Mesendoderm (in vitro differentiated cells): ENCODE measurements at regions not wholly inside any gene's neighbourhood (a gene's known extent, or its start where the extent isn't known, plus 50 kb on each side); places are given as distances from the start of the nearest gene placed in this dataset.

Source experiments
- DNase-seq: peaks from one replicate; pipeline ENCODE4 v3.0.0; 2013
- H2AK5ac ChIP-seq: 2 replicates; pipeline ENCODE4 v1.6.1; 2013; ENCODE audit warnings: low read length, inconsistent platforms
- H2BK120ac ChIP-seq: 2 replicates; pipeline ENCODE4 v1.6.1; 2013; ENCODE audit warnings: low read depth, mild to moderate bottlenecking, low read length, moderate library complexity, mixed read lengths
- H2BK15ac ChIP-seq: replicated peaks from 2 replicates; pipeline ENCODE4 v1.6.1; 2013; ENCODE audit warnings: low read depth, mild to moderate bottlenecking, moderate library complexity
- H2BK5ac ChIP-seq: 2 replicates; pipeline ENCODE4 v1.6.1; 2013; ENCODE audit warnings: low read length, inconsistent platforms
- H3K18ac ChIP-seq: 2 replicates; pipeline ENCODE4 v1.6.1; 2013; ENCODE audit warnings: mild to moderate bottlenecking, low read length, mixed read lengths
- H3K23ac ChIP-seq: one replicate; pipeline ENCODE4 v1.6.1; 2013; ENCODE audit warnings: low read length
- H3K27ac ChIP-seq: 2 replicates; pipeline ENCODE4 v1.5.1; 2013; ENCODE audit warnings: low read depth, mild to moderate bottlenecking, inconsistent platforms, low read length, moderate library complexity
- H3K27me3 ChIP-seq: 2 replicates; pipeline ENCODE4 v1.6.1; 2013; ENCODE audit warnings: low read length, control low read depth, mild to moderate bottlenecking, inconsistent platforms; ENCODE audit not compliant: insufficient read depth, poor library complexity
- H3K36me3 ChIP-seq: 2 replicates; pipeline ENCODE4 v1.6.1; 2013; ENCODE audit warnings: low read length, inconsistent platforms; ENCODE audit not compliant: control insufficient read depth, insufficient read depth
- H3K4ac ChIP-seq: one replicate; pipeline ENCODE4 v1.6.1; 2013; ENCODE audit warnings: low read depth, mild to moderate bottlenecking, low read length, moderate library complexity
- H3K4me1 ChIP-seq: 2 replicates; pipeline ENCODE4 v1.6.1; 2013; ENCODE audit warnings: low read depth, low read length, inconsistent platforms; ENCODE audit not compliant: control insufficient read depth
- H3K4me2 ChIP-seq: 2 replicates; pipeline ENCODE4 v1.6.1; 2013; ENCODE audit warnings: low read length
- H3K4me3 ChIP-seq: 2 replicates; pipeline ENCODE4 v1.5.1; 2013; ENCODE audit warnings: mild to moderate bottlenecking, low read length
- H3K56ac ChIP-seq: one replicate; pipeline ENCODE4 v1.6.1; 2013; ENCODE audit warnings: low read length
- H3K79me1 ChIP-seq: 2 replicates; pipeline ENCODE4 v1.6.1; 2013; ENCODE audit warnings: low read length, inconsistent platforms
- H3K79me2 ChIP-seq: 2 replicates; pipeline ENCODE4 v1.6.1; 2013; ENCODE audit warnings: mild to moderate bottlenecking, low read length; ENCODE audit not compliant: control insufficient read depth, insufficient read depth
- H3K9ac ChIP-seq: 2 replicates; pipeline ENCODE4 v1.6.1; 2013; ENCODE audit warnings: low read length, inconsistent platforms
- H4K5ac ChIP-seq: one replicate; pipeline ENCODE4 v1.6.1; 2013; ENCODE audit warnings: low read length
- H4K8ac ChIP-seq: one replicate; pipeline ENCODE4 v1.6.1; 2013; ENCODE audit warnings: low read depth, mild to moderate bottlenecking, control low read depth, low read length, moderate library complexity
- WGBS: extraction: QIAGEN DNeasy Blood & Tissue Kit; methylation state at CpG from one replicate; pipeline ENCODE4 v1.1.7; 2013; ENCODE audit warnings: low lambda C conversion rate, missing lambda C conversion rate; ENCODE audit not compliant: insufficient coverage; ENCODE audit errors: extremely low coverage; 5-methylcytosine and 5-hydroxymethylcytosine counted together

DNA sequence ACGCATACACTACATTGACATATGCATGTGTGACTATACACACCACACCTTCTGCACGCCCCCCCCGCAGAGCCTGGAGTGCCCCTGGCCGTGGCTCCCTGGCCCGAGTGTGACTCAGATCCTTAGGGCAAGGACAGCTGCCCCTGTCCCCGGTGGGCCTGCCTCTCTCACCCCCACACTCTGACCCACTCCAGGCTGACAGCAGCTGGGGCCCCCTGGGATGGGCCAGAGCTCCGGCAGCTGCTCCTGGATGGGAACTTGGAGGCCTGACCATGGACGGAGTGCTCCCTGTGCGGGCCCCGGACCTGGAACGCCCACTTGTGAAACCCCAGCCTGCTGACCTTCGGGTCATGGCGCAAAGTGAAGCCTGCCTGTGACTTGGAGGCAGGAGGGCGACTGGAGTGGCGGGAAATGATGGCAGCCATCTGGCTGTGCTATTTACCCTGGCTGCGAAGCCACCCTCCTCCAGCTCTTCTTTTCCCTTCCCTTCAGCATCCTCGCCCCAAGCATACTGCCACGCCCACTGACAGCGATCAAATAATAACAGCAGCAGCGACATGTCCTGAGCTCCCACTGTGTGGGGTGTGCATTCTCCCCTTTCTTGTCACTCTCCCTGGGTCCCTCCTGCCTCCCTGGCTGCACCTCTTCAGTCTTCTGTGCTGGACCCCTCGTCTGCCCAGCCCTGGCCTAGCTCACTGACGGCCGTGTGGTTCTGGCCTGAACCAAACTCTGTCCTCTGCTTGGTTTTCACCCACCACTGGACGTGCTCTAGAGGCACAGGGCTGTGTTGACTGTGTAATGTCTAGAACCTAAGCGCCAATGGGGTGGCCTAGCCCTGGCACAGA lies 90.7 kb upstream of the MEF2A start:
- no peaks in the 10 kb centered on the region for H3K4me1 ChIP-seq
- H3K27me3 ChIP-seq = no peaks in the 10 kb centered on the region
- H3K56ac ChIP-seq = no peak overlapping the region
- H3K23ac ChIP-seq = no peak overlapping the region
- H3K9ac ChIP-seq = no peak overlapping the region
- no peak overlapping the region for H2BK120ac ChIP-seq
- no peak overlapping the region for H3K4me3 ChIP-seq
- no peaks in the 10 kb centered on the region for H3K36me3 ChIP-seq
- H2BK5ac ChIP-seq = no peak overlapping the region
- H3K4ac ChIP-seq = no peak overlapping the region
- no peak overlapping the region for H2AK5ac ChIP-seq
- H3K79me2 ChIP-seq = no peaks in the 10 kb centered on the region
- H4K8ac ChIP-seq = no peak overlapping the region
- WGBS = no CpG with 5 or more reads among the region's 25 CpGs
- no peak overlapping the region for H3K18ac ChIP-seq
- H3K27ac ChIP-seq = no peak overlapping the region
- no peak overlapping the region for H3K4me2 ChIP-seq
- no peak overlapping the region for H4K5ac ChIP-seq
- no peak overlapping the region for H2BK15ac ChIP-seq
- no peaks in the 10 kb centered on the region for H3K79me1 ChIP-seq
- no peak for DNase-seq

DNA sequence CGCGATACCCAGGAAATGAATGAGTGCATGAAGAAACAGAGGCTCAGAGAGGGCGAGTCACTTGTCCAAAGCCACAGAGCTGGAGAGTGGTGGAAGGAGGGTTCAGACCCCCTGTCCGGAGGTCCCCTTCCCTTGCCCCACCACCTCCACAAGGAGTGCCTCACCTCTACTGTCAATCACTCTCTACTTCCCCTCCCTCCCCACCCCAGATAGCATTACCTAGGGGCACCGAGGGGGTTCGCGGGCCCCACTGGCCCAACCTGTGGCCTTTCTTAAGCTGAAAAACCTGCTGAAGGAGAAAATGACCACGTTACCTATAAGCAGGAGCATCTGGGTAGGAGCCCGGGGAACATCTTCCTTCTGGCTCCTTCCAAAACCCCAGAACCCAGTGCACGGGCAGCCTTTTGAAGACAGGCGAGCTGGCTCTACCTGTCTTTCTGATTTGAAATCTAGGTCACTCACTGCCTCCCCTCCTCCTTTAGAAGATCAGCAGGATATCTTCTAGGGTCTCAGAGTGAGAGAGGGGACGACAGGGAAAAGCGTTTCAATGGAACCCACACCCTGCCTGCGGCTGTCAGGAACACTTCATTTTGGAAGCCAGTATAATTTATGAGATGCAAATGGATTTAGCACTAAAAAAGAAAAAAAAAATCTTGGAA lies 89.9 kb upstream of the MEF2A start:
- no peak for DNase-seq
- H3K79me1 ChIP-seq = no peaks in the 10 kb centered on the region
- no peak overlapping the region for H3K4me3 ChIP-seq
- H3K36me3 ChIP-seq = no peaks in the 10 kb centered on the region
- H2AK5ac ChIP-seq = no peak overlapping the region
- H4K8ac ChIP-seq = no peak overlapping the region
- H2BK15ac ChIP-seq = no peak overlapping the region
- H3K79me2 ChIP-seq = no peaks in the 10 kb centered on the region
- no peak overlapping the region for H3K4me2 ChIP-seq
- no peaks in the 10 kb centered on the region for H3K4me1 ChIP-seq
- no peaks in the 10 kb centered on the region for H3K27me3 ChIP-seq
- H2BK5ac ChIP-seq = no peak overlapping the region
- no peak overlapping the region for H3K4ac ChIP-seq
- H3K27ac ChIP-seq = no peak overlapping the region
- H3K23ac ChIP-seq = no peak overlapping the region
- H3K9ac ChIP-seq = no peak overlapping the region
- no peak overlapping the region for H3K18ac ChIP-seq
- H2BK120ac ChIP-seq = no peak overlapping the region
- WGBS = no CpG with 5 or more reads among the region's 14 CpGs
- H3K56ac ChIP-seq = no peak overlapping the region
- no peak overlapping the region for H4K5ac ChIP-seq

DNA sequence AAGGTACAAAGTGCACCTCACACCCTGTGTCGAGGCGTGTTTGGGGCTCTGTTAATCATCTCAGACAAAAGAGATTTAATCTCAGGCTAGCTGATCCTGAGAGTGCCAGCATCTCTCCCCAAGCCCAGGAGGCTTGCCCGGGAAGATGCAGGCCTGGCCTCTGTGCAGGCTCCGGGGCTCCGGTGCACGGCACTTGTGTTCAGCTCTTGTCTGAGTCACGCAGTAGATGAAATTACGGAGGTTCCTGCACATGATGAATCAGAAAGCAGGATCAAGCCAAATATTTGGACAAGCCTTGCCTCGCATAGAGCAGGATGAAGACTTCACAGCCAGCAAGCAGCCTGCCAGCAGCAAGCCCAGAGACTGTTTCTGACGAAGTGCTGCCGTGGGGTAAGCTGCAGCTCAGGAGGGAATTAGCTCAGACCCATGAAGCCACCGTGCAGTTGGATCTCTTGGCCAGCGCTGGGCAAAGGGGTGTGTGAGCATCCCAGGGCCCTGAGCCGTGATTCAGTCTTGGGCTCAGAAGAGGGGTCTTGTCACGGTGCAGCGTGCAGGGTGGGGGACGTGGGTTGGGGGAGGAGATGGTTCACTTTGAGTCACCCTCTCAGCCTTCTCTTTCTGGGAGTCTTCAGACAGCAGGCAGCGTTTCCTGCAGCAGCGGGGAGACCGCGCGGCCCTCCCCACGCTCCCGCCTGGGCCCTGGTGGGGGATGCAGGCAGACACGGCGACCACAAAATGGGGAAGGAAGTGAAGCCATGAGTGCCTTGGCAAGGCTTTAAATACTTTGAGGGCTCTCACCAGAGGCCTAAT lies 89.2 kb upstream of the MEF2A start:
- WGBS = no CpG with 5 or more reads among the region's 26 CpGs
- no peak overlapping the region for H2BK15ac ChIP-seq
- no peak overlapping the region for H4K5ac ChIP-seq
- H3K4ac ChIP-seq = no peak overlapping the region
- no peak overlapping the region for H2BK5ac ChIP-seq
- no peak overlapping the region for H3K56ac ChIP-seq
- no peak overlapping the region for H3K4me2 ChIP-seq
- H3K9ac ChIP-seq = no peak overlapping the region
- no peak overlapping the region for H3K4me3 ChIP-seq
- DNase-seq = no peak
- H3K79me2 ChIP-seq = no peaks in the 10 kb centered on the region
- no peak overlapping the region for H4K8ac ChIP-seq
- no peak overlapping the region for H3K27ac ChIP-seq
- no peaks in the 10 kb centered on the region for H3K79me1 ChIP-seq
- no peak overlapping the region for H3K18ac ChIP-seq
- H3K27me3 ChIP-seq = no peaks in the 10 kb centered on the region
- no peak overlapping the region for H2AK5ac ChIP-seq
- H3K36me3 ChIP-seq = no peaks in the 10 kb centered on the region
- H2BK120ac ChIP-seq = no peak overlapping the region
- H3K23ac ChIP-seq = no peak overlapping the region
- peaks cover 5% of the 10 kb centered on the region for H3K4me1 ChIP-seq

DNA sequence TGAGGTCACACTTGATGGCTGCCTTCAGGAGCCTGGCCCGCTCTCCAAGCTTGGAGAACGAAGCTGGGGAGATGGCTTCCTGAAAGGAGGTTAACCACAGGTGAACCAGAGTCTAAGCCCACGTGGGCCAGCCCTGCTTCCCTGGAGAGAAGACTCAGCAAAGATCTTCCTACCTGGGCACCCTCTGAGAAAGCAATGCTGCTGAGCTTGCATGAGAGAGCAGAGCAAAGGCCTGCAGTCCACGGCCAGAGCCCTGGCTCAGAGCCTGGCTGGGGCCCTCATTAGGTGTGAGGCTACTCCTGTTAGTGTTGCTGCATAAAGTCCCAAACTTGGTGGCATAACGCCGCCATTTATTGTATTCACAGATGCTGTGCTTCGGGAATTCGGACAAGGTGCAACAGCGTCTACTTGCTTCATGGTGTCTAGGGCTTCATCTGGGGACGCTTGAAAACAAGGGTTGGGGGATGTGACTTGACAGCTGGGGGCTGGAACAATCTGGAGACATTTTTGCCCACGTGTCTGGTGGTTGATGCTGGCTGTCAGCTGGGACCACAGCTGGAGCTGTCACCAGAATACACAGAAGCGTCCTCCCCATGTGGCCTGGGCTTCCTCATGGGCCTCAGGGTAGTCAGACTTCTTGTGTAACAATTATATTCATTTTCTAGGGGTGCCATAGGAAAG lies 87.9 kb upstream of the MEF2A start:
- no peak overlapping the region for H2BK5ac ChIP-seq
- WGBS = no CpG with 5 or more reads among the region's 12 CpGs
- H3K56ac ChIP-seq = no peak overlapping the region
- H3K27ac ChIP-seq = no peak overlapping the region
- no peaks in the 10 kb centered on the region for H3K79me1 ChIP-seq
- H3K4ac ChIP-seq = no peak overlapping the region
- peaks cover 5% of the 10 kb centered on the region for H3K4me1 ChIP-seq
- H3K9ac ChIP-seq = no peak overlapping the region
- no peaks in the 10 kb centered on the region for H3K27me3 ChIP-seq
- no peak overlapping the region for H4K8ac ChIP-seq
- H3K18ac ChIP-seq = no peak overlapping the region
- DNase-seq = no peak
- no peaks in the 10 kb centered on the region for H3K36me3 ChIP-seq
- H3K79me2 ChIP-seq = no peaks in the 10 kb centered on the region
- H3K4me3 ChIP-seq = no peak overlapping the region
- H3K4me2 ChIP-seq = no peak overlapping the region
- no peak overlapping the region for H2BK15ac ChIP-seq
- H3K23ac ChIP-seq = no peak overlapping the region
- H2BK120ac ChIP-seq = no peak overlapping the region
- no peak overlapping the region for H4K5ac ChIP-seq
- H2AK5ac ChIP-seq = no peak overlapping the region

DNA sequence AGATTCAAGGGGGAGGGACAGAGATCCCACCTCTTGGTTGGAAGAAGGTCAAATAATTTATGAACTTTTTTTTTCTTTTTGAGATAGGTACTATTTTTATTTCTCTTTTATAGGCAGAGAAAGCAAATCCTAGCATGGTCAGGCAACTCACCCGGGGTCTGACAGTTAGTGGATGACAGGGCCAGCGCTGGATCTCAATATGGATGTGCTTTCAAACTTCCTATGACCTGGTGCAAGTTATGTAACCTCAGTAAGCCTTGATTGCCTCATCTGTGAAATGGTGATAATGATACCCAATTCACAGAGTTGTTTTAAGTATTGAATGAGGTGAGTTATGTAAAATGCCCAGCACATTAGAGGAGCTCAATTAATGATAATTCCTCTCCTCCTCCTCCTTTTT lies 86.8 kb upstream of the MEF2A start:
- Histone ChIP-seq H3K27ac (no peak overlapping the region), H3K4me3 (no peak overlapping the region), H3K56ac (no peak overlapping the region), H2BK5ac (no peak overlapping the region), H4K8ac (no peak overlapping the region), H2AK5ac (no peak overlapping the region), H2BK120ac (no peak overlapping the region), H3K9ac (no peak overlapping the region), H3K23ac (no peak overlapping the region), H3K4me1 (peaks cover 5% of the 10 kb centered on the region), H4K5ac (no peak overlapping the region), H3K27me3 (no peaks in the 10 kb centered on the region), H2BK15ac (no peak overlapping the region), H3K36me3 (no peaks in the 10 kb centered on the region), H3K79me1 (no peaks in the 10 kb centered on the region), H3K4ac (no peak overlapping the region), H3K79me2 (no peaks in the 10 kb centered on the region), H3K4me2 (no peak overlapping the region), H3K18ac (no peak overlapping the region)
- WGBS = no CpG with 5 or more reads among the region's 2 CpGs
- no peak for DNase-seq
